IPS DF 6.9 (cell line): ENCODE measurements at regions not wholly inside any gene's neighbourhood (a gene's known extent, or its start where the extent isn't known, plus 50 kb on each side); places are given as distances from the start of the nearest gene placed in this dataset.

Experiments
- DNase-seq: peaks from one replicate; pipeline ENCODE4 v3.0.0-alpha.2; 2013; ENCODE audit warnings: low read depth, low spot score
- H3K27ac ChIP-seq: one replicate; pipeline ENCODE4 v1.5.1; 2013; ENCODE audit warnings: low read length, control low read depth
- H3K27me3 ChIP-seq: 2 replicates; pipeline ENCODE4 v1.6.1; 2013; ENCODE audit warnings: mild to moderate bottlenecking, low read length; ENCODE audit not compliant: control insufficient read depth, insufficient read depth
- H3K36me3 ChIP-seq: 2 replicates; pipeline ENCODE4 v1.6.1; 2013; ENCODE audit warnings: low read length; ENCODE audit not compliant: control insufficient read depth, insufficient read depth
- H3K4me1 ChIP-seq: 2 replicates; pipeline ENCODE4 v1.6.1; 2013; ENCODE audit warnings: low read length; ENCODE audit not compliant: control insufficient read depth, insufficient read depth
- H3K4me3 ChIP-seq: 2 replicates; pipeline ENCODE4 v1.5.1; 2013; ENCODE audit warnings: mild to moderate bottlenecking, low read length
- H3K9me3 ChIP-seq: 2 replicates; pipeline ENCODE4 v1.6.1; 2013; ENCODE audit warnings: low read length, inconsistent platforms; ENCODE audit not compliant: control insufficient read depth, insufficient read depth
- WGBS: extraction: QIAGEN DNeasy Blood & Tissue Kit; methylation state at CpG from one replicate; pipeline ENCODE4 v1.1.7; 2013; ENCODE audit warnings: mixed read lengths, missing lambda C conversion rate; ENCODE audit not compliant: insufficient read length, insufficient coverage; 5-methylcytosine and 5-hydroxymethylcytosine counted together

GRCh38 chr11:122423886-122424285 lies 231.6 kb upstream of the UBASH3B start:
- Histone ChIP-seq H3K9me3 (no peaks in the 10 kb centered on the region), H3K4me3 (no peak overlapping the region), H3K27ac (no peak overlapping the region), H3K4me1 (no peaks in the 10 kb centered on the region), H3K36me3 (no peaks in the 10 kb centered on the region), H3K27me3 (no peaks in the 10 kb centered on the region)
- no peak for DNase-seq
- no CpG with 5 or more reads among the region's 3 CpGs for WGBS

- no peaks in the 10 kb centered on the region for H3K4me1 ChIP-seq
- WGBS = no CpG with 5 or more reads among the region's 1 CpG
- no peak for DNase-seq
- H3K4me3 ChIP-seq = no peak overlapping the region
- H3K27ac ChIP-seq = no peak overlapping the region
- no peaks in the 10 kb centered on the region for H3K9me3 ChIP-seq
- no peaks in the 10 kb centered on the region for H3K36me3 ChIP-seq
- no peaks in the 10 kb centered on the region for H3K27me3 ChIP-seq
Observed at GRCh38 chr11:122423273-122423672, 232.2 kb upstream of the UBASH3B start.

GRCh38 chr11:122422682-122423081 lies 232.8 kb upstream of the UBASH3B start:
- no peaks in the 10 kb centered on the region for H3K9me3 ChIP-seq
- no peak for DNase-seq
- no CpG with 5 or more reads among the region's 4 CpGs for WGBS

GRCh38 chr11:122421702-122422101 lies 233.8 kb upstream of the UBASH3B start:
- WGBS = no CpG with 5 or more reads among the region's 3 CpGs
- no peaks in the 10 kb centered on the region for H3K36me3 ChIP-seq
- H3K27me3 ChIP-seq = no peaks in the 10 kb centered on the region
- DNase-seq = no peak
- no peak overlapping the region for H3K27ac ChIP-seq
- no peaks in the 10 kb centered on the region for H3K9me3 ChIP-seq
- no peak overlapping the region for H3K4me3 ChIP-seq
- no peaks in the 10 kb centered on the region for H3K4me1 ChIP-seq

More at GRCh38 chr11:122422682-122423081, 232.8 kb upstream of the UBASH3B start:
- no peaks in the 10 kb centered on the region for H3K27me3 ChIP-seq
- no peaks in the 10 kb centered on the region for H3K36me3 ChIP-seq
- no peaks in the 10 kb centered on the region for H3K4me1 ChIP-seq
- no peak overlapping the region for H3K27ac ChIP-seq
- H3K4me3 ChIP-seq = no peak overlapping the region

- no peaks in the 10 kb centered on the region; the same call in 1 of the 2 replicates for H3K9me3 ChIP-seq
- DNase-seq = no peak
- WGBS = no CpG with 5 or more reads among the region's 3 CpGs
- H3K27ac ChIP-seq = no peak overlapping the region
- no peaks in the 10 kb centered on the region for H3K36me3 ChIP-seq
- H3K27me3 ChIP-seq = no peaks in the 10 kb centered on the region
- H3K4me1 ChIP-seq = no peaks in the 10 kb centered on the region
- no peak overlapping the region for H3K4me3 ChIP-seq
Observed at GRCh38 chr11:122418032-122418431, 237.5 kb upstream of the UBASH3B start.

GRCh38 chr11:122414406-122415018 lies 241.0 kb upstream of the UBASH3B start:
- H3K4me1 ChIP-seq = peaks cover 2% of the 10 kb centered on the region; the same call in 1 of the 2 replicates
- H3K27me3 ChIP-seq = no peaks in the 10 kb centered on the region
- no peak for DNase-seq
- H3K9me3 ChIP-seq = no peaks in the 10 kb centered on the region; the same call in 1 of the 2 replicates
- H3K4me3 ChIP-seq = no peak overlapping the region
- H3K27ac ChIP-seq = no peak overlapping the region
- H3K36me3 ChIP-seq = no peaks in the 10 kb centered on the region
- no CpG with 5 or more reads among the region's 2 CpGs for WGBS

GRCh38 chr11:122413677-122414076 lies 241.8 kb upstream of the UBASH3B start:
- Histone ChIP-seq H3K9me3 (no peaks in the 10 kb centered on the region; the same call in 1 of the 2 replicates), H3K36me3 (no peaks in the 10 kb centered on the region), H3K27ac (no peak overlapping the region), H3K4me1 (peaks cover 2% of the 10 kb centered on the region; the same call in 1 of the 2 replicates), H3K4me3 (no peak overlapping the region), H3K27me3 (no peaks in the 10 kb centered on the region)
- DNase-seq = no peak

- H3K4me1 ChIP-seq = peaks cover 2% of the 10 kb centered on the region; the same call in 1 of the 2 replicates
- no peak overlapping the region for H3K4me3 ChIP-seq
- DNase-seq = no peak
- H3K36me3 ChIP-seq = no peaks in the 10 kb centered on the region
- WGBS = no CpG with 5 or more reads among the region's 1 CpG
- no peaks in the 10 kb centered on the region for H3K27me3 ChIP-seq
- H3K9me3 ChIP-seq = no peaks in the 10 kb centered on the region; the same call in 1 of the 2 replicates
- H3K27ac ChIP-seq = no peak overlapping the region
Observed at GRCh38 chr11:122412581-122412980, 242.9 kb upstream of the UBASH3B start.

GRCh38 chr11:122406466-122406865 lies 249.1 kb upstream of the UBASH3B start:
- H3K9me3 ChIP-seq = no peaks in the 10 kb centered on the region
- no CpG with 5 or more reads among the region's 4 CpGs for WGBS
- H3K4me1 ChIP-seq = peaks cover 2% of the 10 kb centered on the region; the same call in 1 of the 2 replicates

GRCh38 chr11:122405547-122406341 lies 249.8 kb upstream of the UBASH3B start:
- Histone ChIP-seq H3K9me3 (no peaks in the 10 kb centered on the region), H3K4me3 (no peak overlapping the region), H3K36me3 (no peaks in the 10 kb centered on the region), H3K27ac (no peak overlapping the region), H3K4me1 (peaks cover 2% of the 10 kb centered on the region; the same call in 1 of the 2 replicates), H3K27me3 (no peaks in the 10 kb centered on the region)
- DNase-seq = no peak
- no CpG with 5 or more reads among the region's 5 CpGs for whole genome bisulfite sequencing

More at GRCh38 chr11:122406466-122406865, 249.1 kb upstream of the UBASH3B start:
- Histone ChIP-seq H3K4me3 (no peak overlapping the region), H3K27ac (no peak overlapping the region), H3K36me3 (no peaks in the 10 kb centered on the region), H3K27me3 (no peaks in the 10 kb centered on the region)
- DNase-seq = no peak
